ENCODE measurements at regions not wholly inside any gene's neighbourhood (a gene's known extent, or its start where the extent isn't known, plus 50 kb on each side); places are given as distances from the start of the nearest gene placed in this dataset.

DNA sequence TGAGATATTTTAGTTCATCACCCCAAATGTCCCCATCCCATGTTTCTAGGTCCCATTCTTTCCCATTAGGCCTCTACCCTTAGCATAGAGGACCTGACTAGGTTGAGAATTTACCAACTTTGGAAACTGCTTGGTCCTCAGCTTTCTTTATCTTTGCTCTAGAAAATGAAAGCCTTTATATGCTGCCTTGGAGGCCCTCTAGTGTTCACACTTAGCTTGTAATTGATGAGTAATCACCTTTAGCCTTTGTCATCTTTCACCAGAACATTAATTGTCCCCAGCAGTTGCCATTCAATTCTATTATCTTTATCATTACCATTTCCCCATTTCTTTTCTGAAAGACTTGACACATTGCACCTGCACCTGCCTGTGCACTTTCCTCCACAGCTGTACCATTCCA lies 589.2 kb upstream of the NR3C2 start:
- no peak overlapping the region for H3K4me3 ChIP-seq (ENCODE audit: low read length)
- no peak for DNase-seq (ENCODE audit: low read depth)
- TF ChIP-seq, protein P1, sequence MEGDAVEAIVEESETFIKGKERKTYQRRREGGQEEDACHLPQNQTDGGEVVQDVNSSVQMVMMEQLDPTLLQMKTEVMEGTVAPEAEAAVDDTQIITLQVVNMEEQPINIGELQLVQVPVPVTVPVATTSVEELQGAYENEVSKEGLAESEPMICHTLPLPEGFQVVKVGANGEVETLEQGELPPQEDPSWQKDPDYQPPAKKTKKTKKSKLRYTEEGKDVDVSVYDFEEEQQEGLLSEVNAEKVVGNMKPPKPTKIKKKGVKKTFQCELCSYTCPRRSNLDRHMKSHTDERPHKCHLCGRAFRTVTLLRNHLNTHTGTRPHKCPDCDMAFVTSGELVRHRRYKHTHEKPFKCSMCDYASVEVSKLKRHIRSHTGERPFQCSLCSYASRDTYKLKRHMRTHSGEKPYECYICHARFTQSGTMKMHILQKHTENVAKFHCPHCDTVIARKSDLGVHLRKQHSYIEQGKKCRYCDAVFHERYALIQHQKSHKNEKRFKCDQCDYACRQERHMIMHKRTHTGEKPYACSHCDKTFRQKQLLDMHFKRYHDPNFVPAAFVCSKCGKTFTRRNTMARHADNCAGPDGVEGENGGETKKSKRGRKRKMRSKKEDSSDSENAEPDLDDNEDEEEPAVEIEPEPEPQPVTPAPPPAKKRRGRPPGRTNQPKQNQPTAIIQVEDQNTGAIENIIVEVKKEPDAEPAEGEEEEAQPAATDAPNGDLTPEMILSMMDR (conservative IDR thresholded peaks at IDR 0.05; ENCODE audit: low read depth, low read length): peak; percentile 67

DNA sequence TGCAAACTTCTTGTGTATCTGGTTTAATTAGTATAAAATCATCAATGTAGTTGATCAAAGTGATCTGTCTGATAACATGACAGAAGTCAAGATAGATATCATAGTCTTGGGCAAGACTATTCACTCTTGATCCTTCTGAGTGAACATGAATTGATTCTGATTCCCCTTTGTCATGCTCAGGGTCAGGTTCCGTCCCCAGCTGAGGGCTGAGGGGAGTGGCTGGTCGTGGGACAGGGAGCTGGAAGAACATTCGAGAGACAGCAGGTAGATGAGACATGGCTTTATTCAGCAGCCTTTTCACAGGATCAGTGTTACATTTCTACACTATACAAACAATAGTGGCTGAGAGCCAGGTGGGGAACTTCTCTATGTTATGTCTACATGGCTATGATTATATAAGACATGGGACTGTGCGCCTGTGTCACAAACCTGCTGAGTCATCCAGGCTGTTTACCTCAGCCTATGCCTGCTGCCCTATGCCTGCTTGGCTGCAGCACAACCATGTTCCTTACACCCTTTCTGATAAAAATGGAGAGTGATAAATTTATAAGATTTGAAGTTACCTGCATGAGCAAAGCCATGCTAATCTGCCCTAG lies 586.9 kb upstream of the NR3C2 start:
- no peak overlapping the region for H3K4me3 ChIP-seq (ENCODE audit: low read length)
- DNase-seq (ENCODE audit: low read depth): no peak
- TF ChIP-seq, protein P1 (conservative IDR thresholded peaks at IDR 0.05; ENCODE audit: low read depth, low read length): no peak

DNA sequence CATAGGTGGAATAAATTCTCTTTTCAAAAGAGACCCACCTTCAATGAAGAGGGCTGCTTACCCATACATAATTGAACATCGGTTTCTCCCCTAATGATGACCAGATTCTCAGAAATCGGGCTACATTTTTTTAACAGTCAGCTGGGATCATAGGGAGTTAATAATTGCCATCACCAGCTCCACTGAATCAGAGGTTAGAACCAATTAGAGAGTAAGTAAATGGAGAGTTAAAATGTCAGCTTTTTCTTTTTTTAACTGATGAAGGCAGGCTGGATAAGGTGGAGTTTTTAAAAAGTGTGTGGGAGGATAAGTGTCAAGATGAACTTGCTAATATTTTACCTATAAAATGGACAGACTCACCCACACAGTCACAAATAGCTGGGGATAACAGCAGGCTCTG lies 584.5 kb upstream of the NR3C2 start:
- H3K4me3 ChIP-seq (ENCODE audit: low read length): no peak overlapping the region
- TF ChIP-seq, protein P1 (conservative IDR thresholded peaks at IDR 0.05; ENCODE audit: low read depth, low read length): no peak
- no peak for DNase-seq (ENCODE audit: low read depth)

DNA sequence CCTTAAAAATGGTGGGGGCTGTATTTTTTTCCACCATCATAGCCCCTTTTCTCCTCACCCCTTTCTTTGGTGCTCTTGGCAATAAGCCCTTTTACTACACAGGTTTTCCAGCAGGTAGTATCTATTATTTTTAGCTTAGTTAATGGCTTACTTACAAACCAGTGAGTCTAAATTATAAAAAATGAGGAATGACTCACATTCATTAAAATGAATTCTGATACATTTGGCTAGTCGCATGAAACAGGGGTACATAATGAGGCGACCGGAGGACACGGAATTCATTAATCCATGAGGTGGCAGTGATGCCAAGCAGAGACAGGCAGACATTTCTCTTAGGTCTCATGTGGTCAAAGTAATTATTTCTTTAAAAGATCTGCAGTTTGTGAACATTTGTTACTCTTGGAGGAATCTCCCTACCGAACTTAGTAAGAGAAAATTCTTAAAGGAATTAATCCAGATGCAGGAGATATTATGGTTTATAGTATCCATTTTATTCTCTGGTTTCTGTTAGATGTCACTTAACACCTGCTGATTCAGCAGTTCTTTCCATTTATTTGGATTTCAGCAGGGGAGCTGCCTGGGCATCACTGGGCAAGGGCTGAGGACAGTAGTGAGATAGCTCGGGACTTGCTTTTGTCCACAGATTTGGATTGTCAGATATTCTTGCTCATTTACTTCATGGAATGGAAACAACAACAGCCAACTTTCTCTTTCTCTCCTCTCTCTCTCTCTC lies 575.0 kb upstream of the NR3C2 start:
- H3K4me3 ChIP-seq (ENCODE audit: low read length): no peak overlapping the region
- TF ChIP-seq, protein P1 (conservative IDR thresholded peaks at IDR 0.05; ENCODE audit: low read depth, low read length): no peak
- DNase-seq (ENCODE audit: low read depth): peak; percentile 46

DNA sequence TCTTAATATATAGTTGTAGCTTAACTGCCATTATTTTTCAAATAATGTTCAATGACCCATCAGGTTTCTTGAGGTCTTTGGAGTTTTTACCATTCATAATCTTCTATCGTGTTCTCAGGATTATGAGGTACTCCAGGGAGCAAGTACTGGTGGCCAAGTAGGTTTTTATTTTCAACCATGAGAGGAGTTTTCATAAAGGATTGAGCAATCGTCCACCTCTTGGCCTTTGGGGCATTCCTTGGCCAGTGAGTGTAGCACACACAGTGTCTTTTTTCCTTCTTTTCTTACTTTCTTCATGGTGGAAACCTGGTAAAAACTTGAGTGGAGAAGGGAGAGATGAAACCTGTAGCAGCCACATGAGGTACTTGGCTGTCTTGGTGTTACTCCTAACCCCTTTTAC lies 567.0 kb upstream of the NR3C2 start:
- no peak for DNase-seq (ENCODE audit: low read depth)
- TF ChIP-seq, protein P1 (conservative IDR thresholded peaks at IDR 0.05; ENCODE audit: low read depth, low read length): no peak

DNA sequence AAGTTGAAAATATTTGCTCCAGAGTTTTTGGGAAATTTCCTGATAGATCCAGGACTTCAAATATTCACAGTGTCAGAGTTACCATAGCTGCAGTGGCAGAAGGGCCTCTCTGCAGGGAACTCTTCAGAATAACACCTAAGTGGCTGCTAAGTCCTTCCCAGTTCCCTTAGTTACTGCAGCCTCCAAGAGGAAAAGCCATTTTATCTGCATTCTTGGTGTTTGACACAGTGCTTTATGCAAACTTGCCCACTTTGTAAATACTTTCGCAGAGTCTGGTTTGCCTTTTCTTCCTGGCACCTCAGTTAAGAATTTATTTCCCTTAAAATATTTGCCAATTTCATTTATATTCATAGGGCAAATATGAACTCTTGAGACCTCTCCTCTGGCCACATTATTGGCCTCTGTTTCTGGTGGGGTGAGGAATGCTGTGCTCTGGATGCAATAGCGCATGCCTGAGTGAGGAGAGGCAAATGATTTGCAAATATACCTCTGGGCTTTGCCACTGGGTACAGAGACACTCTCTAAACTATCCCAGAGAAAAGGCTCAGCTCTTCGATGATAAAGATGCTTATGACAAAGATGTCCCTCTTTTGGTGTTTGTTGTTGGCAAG lies 566.3 kb upstream of the NR3C2 start:
- no peak for DNase-seq (ENCODE audit: low read depth)

More for the DNA sequence above, 567.0 kb upstream of the NR3C2 start:
- no peak overlapping the region for H3K4me3 ChIP-seq (ENCODE audit: low read length)

More for the DNA sequence above, 566.3 kb upstream of the NR3C2 start:
- H3K4me3 ChIP-seq (ENCODE audit: low read length): no peak overlapping the region
- TF ChIP-seq, protein P1 (conservative IDR thresholded peaks at IDR 0.05; ENCODE audit: low read depth, low read length): no peak
